ENCODE measurements at regions not wholly inside any gene's neighbourhood (a gene's known extent, or its start where the extent isn't known, plus 50 kb on each side); places are given as distances from the start of the nearest gene placed in this dataset.

GRCh38 chr14:71371711-71372396, 464.6 kb downstream of the PCNX1 start:
- TF ChIP-seq, protein P1, sequence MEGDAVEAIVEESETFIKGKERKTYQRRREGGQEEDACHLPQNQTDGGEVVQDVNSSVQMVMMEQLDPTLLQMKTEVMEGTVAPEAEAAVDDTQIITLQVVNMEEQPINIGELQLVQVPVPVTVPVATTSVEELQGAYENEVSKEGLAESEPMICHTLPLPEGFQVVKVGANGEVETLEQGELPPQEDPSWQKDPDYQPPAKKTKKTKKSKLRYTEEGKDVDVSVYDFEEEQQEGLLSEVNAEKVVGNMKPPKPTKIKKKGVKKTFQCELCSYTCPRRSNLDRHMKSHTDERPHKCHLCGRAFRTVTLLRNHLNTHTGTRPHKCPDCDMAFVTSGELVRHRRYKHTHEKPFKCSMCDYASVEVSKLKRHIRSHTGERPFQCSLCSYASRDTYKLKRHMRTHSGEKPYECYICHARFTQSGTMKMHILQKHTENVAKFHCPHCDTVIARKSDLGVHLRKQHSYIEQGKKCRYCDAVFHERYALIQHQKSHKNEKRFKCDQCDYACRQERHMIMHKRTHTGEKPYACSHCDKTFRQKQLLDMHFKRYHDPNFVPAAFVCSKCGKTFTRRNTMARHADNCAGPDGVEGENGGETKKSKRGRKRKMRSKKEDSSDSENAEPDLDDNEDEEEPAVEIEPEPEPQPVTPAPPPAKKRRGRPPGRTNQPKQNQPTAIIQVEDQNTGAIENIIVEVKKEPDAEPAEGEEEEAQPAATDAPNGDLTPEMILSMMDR (IDR thresholded peaks at IDR 0.05; ENCODE audit: control insufficient read depth, extremely low read depth, insufficient read depth), result no peak
- H3K4me3 ChIP-seq (ENCODE audit: low read depth, low read length), result no peak overlapping the region
- DNase-seq (ENCODE audit: low read depth), result no peak

DNA sequence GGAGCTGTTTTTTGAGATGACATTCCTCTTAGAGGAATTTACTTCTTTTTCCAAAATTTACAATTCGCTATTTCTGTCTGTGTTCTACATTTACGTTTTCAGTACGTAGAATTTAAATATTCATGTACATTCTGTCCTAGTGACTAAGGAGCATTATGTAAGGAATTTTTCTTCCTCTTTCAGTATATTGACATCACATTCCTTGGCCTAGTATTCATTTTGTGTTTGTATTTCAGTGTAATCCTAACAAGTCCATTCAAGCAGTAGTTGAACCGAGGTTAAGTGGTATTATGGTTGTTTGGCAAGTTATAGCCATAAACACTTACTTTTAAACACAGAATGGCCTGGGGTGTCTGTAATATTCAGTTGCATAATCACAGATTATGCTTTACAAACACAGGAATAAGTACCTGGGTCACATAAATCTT, 465.2 kb downstream of the PCNX1 start:
- peak; percentile 58 for DNase-seq (ENCODE audit: low read depth)
- TF ChIP-seq, protein P1 (IDR thresholded peaks at IDR 0.05; ENCODE audit: control insufficient read depth, extremely low read depth, insufficient read depth), result no peak
- H3K4me3 ChIP-seq (ENCODE audit: low read depth, low read length), result no peak overlapping the region

DNA sequence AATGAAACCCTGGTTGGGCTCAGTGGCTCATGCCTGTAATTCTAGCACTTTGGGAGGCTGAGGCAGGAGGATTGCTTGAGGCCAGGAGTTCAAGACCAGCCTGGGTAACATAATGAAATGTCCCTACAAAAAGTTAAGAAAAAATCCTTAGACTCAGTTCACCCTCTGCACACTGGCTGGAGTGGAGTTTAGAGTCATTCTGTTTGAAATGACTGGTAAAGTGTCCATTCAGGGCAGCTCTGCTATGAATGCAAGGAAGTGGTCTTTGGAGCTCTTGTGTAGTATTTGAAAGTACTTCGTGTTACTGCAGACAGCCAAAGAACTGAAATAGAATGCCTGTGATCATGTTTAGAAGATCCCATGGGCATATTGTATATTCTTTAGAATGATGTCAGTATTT, 466.5 kb downstream of the PCNX1 start:
- no peak overlapping the region for H3K4me3 ChIP-seq (ENCODE audit: low read depth, low read length)
- DNase-seq (ENCODE audit: low read depth), result no peak
- TF ChIP-seq, protein P1 (IDR thresholded peaks at IDR 0.05; ENCODE audit: control insufficient read depth, extremely low read depth, insufficient read depth), result no peak

DNA sequence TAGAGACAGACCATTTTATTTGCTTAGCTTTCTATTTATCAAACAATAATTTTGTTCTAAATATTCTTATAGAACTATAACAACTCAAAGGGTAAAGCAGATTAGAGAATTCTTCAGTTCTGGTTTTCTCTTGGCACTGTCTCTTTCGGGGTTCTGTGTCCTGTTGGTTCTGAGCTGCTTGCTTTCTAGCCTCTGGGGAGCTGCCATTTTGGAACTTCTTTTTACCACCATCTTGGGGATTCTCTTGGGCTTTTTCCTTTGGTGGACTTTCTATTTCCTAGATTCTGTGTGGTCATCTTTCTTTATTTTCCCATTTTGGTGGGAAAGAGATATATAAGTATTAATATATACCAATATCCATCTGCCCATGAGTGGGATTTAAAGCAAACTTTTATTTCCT, 467.7 kb downstream of the PCNX1 start:
- DNase-seq (ENCODE audit: low read depth), result no peak
- TF ChIP-seq, protein P1 (IDR thresholded peaks at IDR 0.05; ENCODE audit: control insufficient read depth, extremely low read depth, insufficient read depth), result no peak

DNA sequence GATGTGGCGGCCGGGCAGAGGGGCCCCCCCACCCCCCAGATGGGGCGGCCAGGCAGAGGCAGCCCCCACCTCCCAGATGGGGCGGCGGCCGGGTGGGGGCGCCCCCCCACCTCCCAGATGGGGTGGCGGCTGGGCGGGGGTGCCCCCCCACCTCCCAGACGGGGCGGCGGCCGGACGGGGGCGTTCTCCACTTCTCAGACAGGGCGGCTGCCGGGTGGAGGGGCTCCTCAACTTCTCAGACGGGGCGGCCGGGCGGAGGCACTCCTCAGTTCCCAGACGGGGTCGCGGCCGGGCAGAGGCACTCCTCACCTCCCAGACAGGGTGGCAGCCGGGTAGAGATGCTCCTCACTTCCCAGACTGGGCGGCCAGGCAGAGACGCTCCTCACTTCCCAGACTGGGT, 469.8 kb downstream of the PCNX1 start:
- TF ChIP-seq, protein P1 (IDR thresholded peaks at IDR 0.05; ENCODE audit: control insufficient read depth, extremely low read depth, insufficient read depth), result no peak
- DNase-seq (ENCODE audit: low read depth), result no peak
- H3K4me3 ChIP-seq (ENCODE audit: low read depth, low read length), result no peak overlapping the region

More for the DNA sequence above, 467.7 kb downstream of the PCNX1 start:
- H3K4me3 ChIP-seq (ENCODE audit: low read depth, low read length), result no peak overlapping the region

- TF ChIP-seq, protein P1 (IDR thresholded peaks at IDR 0.05; ENCODE audit: control insufficient read depth, extremely low read depth, insufficient read depth), result no peak
- H3K4me3 ChIP-seq (ENCODE audit: low read depth, low read length), result no peak overlapping the region
- DNase-seq (ENCODE audit: low read depth), result no peak
Measured at GRCh38 chr14:71380271-71380670, 473.0 kb downstream of the PCNX1 start.

DNA sequence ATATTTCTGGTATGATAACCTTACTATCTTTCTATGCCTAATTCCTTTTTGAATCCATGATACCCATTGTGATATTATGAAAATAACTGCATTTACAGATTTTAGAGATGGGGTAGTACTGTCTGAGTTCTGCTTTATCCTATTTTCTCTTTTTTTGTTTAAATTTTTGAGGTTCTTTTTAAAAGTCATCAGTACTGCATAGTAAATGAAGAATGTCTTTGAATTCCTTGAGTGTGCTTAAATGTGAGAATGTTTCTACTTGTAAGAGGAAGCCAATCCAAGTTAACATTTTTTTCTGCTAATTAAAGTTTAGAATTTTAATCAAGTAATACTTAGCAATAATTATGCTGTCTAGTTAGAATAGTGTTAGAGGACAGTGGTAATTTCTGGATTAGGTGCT, 474.6 kb downstream of the PCNX1 start:
- DNase-seq (ENCODE audit: low read depth), result no peak
- TF ChIP-seq, protein P1 (IDR thresholded peaks at IDR 0.05; ENCODE audit: control insufficient read depth, extremely low read depth, insufficient read depth), result no peak
- no peak overlapping the region for H3K4me3 ChIP-seq (ENCODE audit: low read depth, low read length)

All from LNCaP clone FGC (cell line).